H1 (cell line): ENCODE measurements at regions not wholly inside any gene's neighbourhood (a gene's known extent, or its start where the extent isn't known, plus 50 kb on each side); places are given as distances from the start of the nearest gene placed in this dataset.
A peak's percentile ranks its signal among the peaks of the same experiment; 100 is the strongest.

Experiments used
- CTCF ChIA-PET: fragments of 300-600 bp; sonication (Branson Sonifier 250); formaldehyde crosslinking; loops from one replicate; lab custom pipeline; 2021; ENCODE audit not compliant: partially characterized antibody; lab: Charles Lee
- POLR2A ChIA-PET: fragments of 300-600 bp; sonication (Branson Sonifier 250); formaldehyde crosslinking; loops from one replicate; lab custom pipeline; 2021; ENCODE audit warnings: inconsistent platforms; ENCODE audit not compliant: partially characterized antibody; lab: Charles Lee
- DNase-seq, 2 experiments: peaks; one replicate each; pipeline versions ENCODE4 v3.0.0 to v3.0.0-alpha.2; 2010 to 2022; ENCODE audit warnings: low spot score in 2 of 2, low read depth in 1 of 2, mixed read lengths in 1 of 2
- FAIRE-seq: peaks from 2 replicates; lab custom pipeline; 2011; peaks lifted over from hg19 to GRCh38; lab: Jason Lieb, UNC
- H2AFZ ChIP-seq: 2 replicates; pipeline ENCODE4 v1.8.1; 2012; ENCODE audit warnings: low read length, inconsistent platforms
- H2AK5ac ChIP-seq: 2 replicates; pipeline ENCODE4 v1.6.1; 2013; ENCODE audit warnings: low read depth, low read length
- H2BK120ac ChIP-seq: replicated peaks from 2 replicates; pipeline ENCODE3; 2013; ENCODE audit warnings: low read depth, low read length, inconsistent platforms
- H2BK12ac ChIP-seq: 2 replicates; pipeline ENCODE4 v1.6.1; 2013; ENCODE audit warnings: low read depth, low read length
- H2BK15ac ChIP-seq: 2 replicates; pipeline ENCODE4 v1.6.1; 2013; ENCODE audit warnings: low read length
- H2BK20ac ChIP-seq: 2 replicates; pipeline ENCODE4 v1.6.1; 2013; ENCODE audit warnings: low read length
- H2BK5ac ChIP-seq: 2 replicates; pipeline ENCODE4 v1.6.1; 2013; ENCODE audit warnings: low read depth, low read length
- H3K14ac ChIP-seq: 2 replicates; pipeline ENCODE4 v1.6.1; 2013; ENCODE audit warnings: inconsistent platforms; ENCODE audit not compliant: insufficient read length
- H3K18ac ChIP-seq: 2 replicates; pipeline ENCODE4 v1.6.1; 2013; ENCODE audit warnings: low read length; ENCODE audit errors: extremely low read depth
- H3K23ac ChIP-seq: 2 replicates; pipeline ENCODE4 v1.6.1; 2013; ENCODE audit warnings: inconsistent platforms; ENCODE audit not compliant: insufficient read length
- H3K23me2 ChIP-seq: 2 replicates; pipeline ENCODE4 v1.6.1; 2013; ENCODE audit warnings: low read depth, low read length
- H3K27ac ChIP-seq: 2 replicates; pipeline ENCODE4 v1.6.1; 2011; ENCODE audit warnings: low read depth, low read length, inconsistent platforms
- H3K27me3 ChIP-seq, 4 experiments: replicated peaks in 1 of 4; 1 replicate in 1 of 4; 2 replicates in 3 of 4; pipeline versions ENCODE4 v1.6.1 to v1.8.1; 2011 to 2013; ENCODE audit warnings: low read length in 3 of 4, mild to moderate bottlenecking in 3 of 4, inconsistent platforms in 2 of 4, mixed read lengths in 2 of 4, moderate library complexity in 1 of 4; ENCODE audit not compliant: control insufficient read depth in 3 of 4, insufficient read depth in 3 of 4; ENCODE audit errors: extremely low read depth in 1 of 4
- H3K36me3 ChIP-seq, 4 experiments: 2 replicates each; pipeline versions ENCODE4 v1.6.1 to v1.8.1; 2011 to 2013; ENCODE audit warnings: mild to moderate bottlenecking in 4 of 4, low read length in 3 of 4, moderate library complexity in 2 of 4, control low read depth in 1 of 4, inconsistent platforms in 1 of 4; ENCODE audit not compliant: insufficient read depth in 4 of 4, control insufficient read depth in 2 of 4
- H3K4ac ChIP-seq: replicated peaks from 2 replicates; pipeline ENCODE3; 2013; ENCODE audit warnings: low read length, low read depth, mixed read lengths, inconsistent platforms; ENCODE audit not compliant: insufficient read length
- H3K4me1 ChIP-seq, 4 experiments: replicated peaks in 1 of 4; 1 replicate in 1 of 4; 2 replicates in 3 of 4; pipeline versions ENCODE4 v1.6.1 to v1.8.1; 2011 to 2013; ENCODE audit warnings: low read length in 3 of 4, inconsistent platforms in 2 of 4, mixed read lengths in 1 of 4; ENCODE audit not compliant: insufficient read depth in 4 of 4, control insufficient read depth in 3 of 4
- H3K4me2 ChIP-seq, 2 experiments: 2 replicates each; pipeline versions ENCODE4 v1.6.1 to v1.8.1; 2011 to 2013; ENCODE audit warnings: low read depth in 2 of 2, low read length in 2 of 2, control low read depth in 1 of 2, inconsistent platforms in 1 of 2, mild to moderate bottlenecking in 1 of 2; ENCODE audit not compliant: insufficient read depth in 1 of 2
- H3K4me3 ChIP-seq, 4 experiments: fragments of 200-600, 300-600 bp in 1 of 4; sonication (generic), shearing (Covaris generic), sonication (Bioruptor Twin) in 1 of 4; 2 replicates each; pipeline versions ENCODE4 v1.5.1 to v1.8.1; 2011 to 2016; ENCODE audit warnings: low read length in 4 of 4, low read depth in 3 of 4, control low read depth in 2 of 4, inconsistent platforms in 2 of 4, mild to moderate bottlenecking in 2 of 4, mixed read lengths in 1 of 4, moderate library complexity in 1 of 4; ENCODE audit not compliant: insufficient read depth in 2 of 4; ENCODE audit errors: extremely low read depth in 1 of 4
- H3K56ac ChIP-seq: replicated peaks from 2 replicates; pipeline ENCODE3; 2013; ENCODE audit warnings: low read depth, mild to moderate bottlenecking, mixed read lengths, low read length, inconsistent platforms; ENCODE audit not compliant: insufficient read length
- H3K79me1 ChIP-seq: 2 replicates; pipeline ENCODE4 v1.6.1; 2013; ENCODE audit warnings: low read depth, low read length, control low read depth
- H3K79me2 ChIP-seq, 2 experiments: 2 replicates each; pipeline versions ENCODE4 v1.6.1 to v1.8.1; 2012 to 2013; ENCODE audit warnings: low read length in 2 of 2, mild to moderate bottlenecking in 2 of 2, inconsistent platforms in 1 of 2; ENCODE audit not compliant: insufficient read depth in 2 of 2, control insufficient read depth in 1 of 2
- H3K9ac ChIP-seq, 4 experiments: replicated peaks in 1 of 4; 1 replicate in 1 of 4; 2 replicates in 3 of 4; pipeline versions ENCODE4 v1.6.1 to v1.8.1; 2011 to 2013; ENCODE audit warnings: low read depth in 3 of 4, low read length in 3 of 4, control low read depth in 2 of 4, mild to moderate bottlenecking in 2 of 4, moderate library complexity in 2 of 4, inconsistent platforms in 1 of 4; ENCODE audit errors: extremely low read depth in 1 of 4
- H3K9me3 ChIP-seq, 2 experiments: 2 replicates each; pipeline versions ENCODE4 v1.6.1 to v1.8.1; 2012 to 2013; ENCODE audit warnings: mild to moderate bottlenecking in 2 of 2, moderate library complexity in 2 of 2, control low read depth in 1 of 2, inconsistent platforms in 1 of 2, low read depth in 1 of 2, low read length in 1 of 2, mixed read lengths in 1 of 2; ENCODE audit not compliant: insufficient read depth in 2 of 2
- H4K20me1 ChIP-seq, 2 experiments: replicated peaks in 1 of 2; 2 replicates each; pipeline versions ENCODE3 to v1.8.1; 2011 to 2013; ENCODE audit warnings: inconsistent platforms in 2 of 2, low read length in 2 of 2, mild to moderate bottlenecking in 1 of 2; ENCODE audit not compliant: insufficient read depth in 2 of 2, control insufficient read depth in 1 of 2
- H4K5ac ChIP-seq: 2 replicates; pipeline ENCODE4 v1.6.1; 2013; ENCODE audit warnings: low read length, low read depth, mixed read lengths, inconsistent platforms; ENCODE audit not compliant: insufficient read length
- H4K8ac ChIP-seq: 2 replicates; pipeline ENCODE4 v1.8.0; 2013; ENCODE audit warnings: mild to moderate bottlenecking, moderate library complexity, low read length, inconsistent platforms; ENCODE audit not compliant: insufficient read depth; ENCODE audit errors: extremely low read depth
- H4K91ac ChIP-seq: replicated peaks from 2 replicates; pipeline ENCODE3; 2013; ENCODE audit warnings: low read length, mixed read lengths, inconsistent platforms; ENCODE audit not compliant: insufficient read length
- BACH1 ChIP-seq: IDR thresholded peaks from 2 replicates; pipeline ENCODE4 v1.6.1; 2012; ENCODE audit warnings: low read length, improper control_type of control experiment
- CBX8 ChIP-seq: fragments of 300-800, 300-1000 bp; sonication (generic); IDR thresholded peaks from 2 replicates; pipeline ENCODE4 v1.7.1; 2016; ENCODE audit warnings: low read depth, low read length, borderline replicate concordance
- E2F6 ChIP-seq: IDR thresholded peaks from 2 replicates; pipeline ENCODE4 v1.6.1; 2012; ENCODE audit warnings: inconsistent platforms
- EGR1 ChIP-seq: IDR thresholded peaks from 2 replicates; pipeline ENCODE4 v1.6.1; 2011; ENCODE audit warnings: low read depth, low read length, borderline replicate concordance
- GTF2F1 ChIP-seq: IDR thresholded peaks from 2 replicates; pipeline ENCODE4 v1.6.1; 2012; ENCODE audit warnings: low read depth, low read length, improper control_type of control experiment, borderline replicate concordance
- KDM4A ChIP-seq: IDR thresholded peaks from one replicate; pipeline ENCODE4 v1.7.1; 2012; ENCODE audit warnings: low read depth, mild to moderate bottlenecking, moderate library complexity, low read length, inconsistent platforms; ENCODE audit not compliant: severe bottlenecking
- NANOG ChIP-seq: IDR thresholded peaks from 2 replicates; pipeline ENCODE4 v1.6.1; 2011; ENCODE audit warnings: low read length, low read depth, mild to moderate bottlenecking, inconsistent platforms; ENCODE audit not compliant: insufficient read depth, poor library complexity, severe bottlenecking
- POLR2AphosphoS5 ChIP-seq: IDR thresholded peaks from 2 replicates; pipeline ENCODE4 v1.6.1; 2011; ENCODE audit warnings: low read depth, low read length
- POU5F1 ChIP-seq: IDR thresholded peaks from 2 replicates; pipeline ENCODE4 v1.6.1; 2011; ENCODE audit warnings: low read depth, mild to moderate bottlenecking, low read length, moderate library complexity
- RFX5 ChIP-seq: IDR thresholded peaks from 2 replicates; pipeline ENCODE4 v1.6.1; 2011; ENCODE audit warnings: low read depth, low read length, improper control_type of control experiment, borderline replicate concordance
- RNF2 ChIP-seq: fragments of 200-900, 300-1000 bp; sonication (generic); IDR thresholded peaks from 2 replicates; pipeline ENCODE4 v1.7.1; 2016; ENCODE audit warnings: borderline replicate concordance, low read depth, mild to moderate bottlenecking, antibody characterized with exemption, low read length; ENCODE audit not compliant: poor library complexity, severe bottlenecking; ENCODE audit errors: missing control alignments
- SP4 ChIP-seq: IDR thresholded peaks from 2 replicates; pipeline ENCODE4 v1.6.1; 2012; ENCODE audit warnings: low read length, inconsistent platforms
- SRF ChIP-seq: IDR thresholded peaks from 2 replicates; pipeline ENCODE4 v1.6.1; 2011; ENCODE audit warnings: mild to moderate bottlenecking, low read depth, low read length, moderate library complexity
- TBP ChIP-seq: IDR thresholded peaks from 2 replicates; pipeline ENCODE4 v1.6.1; 2011; ENCODE audit warnings: low read depth, low read length, improper control_type of control experiment
- WGBS, 2 experiments: shearing (Covaris generic) in 1 of 2; methylation state at CpG; one replicate each; pipeline versions ENCODE4 v1.1.6 to v1.1.7; 2013 to 2015; ENCODE audit warnings: low lambda C conversion rate in 2 of 2, mixed read lengths in 2 of 2, inconsistent platforms in 1 of 2, low coverage in 1 of 2, missing lambda C conversion rate in 1 of 2; ENCODE audit not compliant: insufficient replicate concordance in 2 of 2, insufficient coverage in 1 of 2, insufficient read length in 1 of 2; ENCODE audit errors: extremely low coverage in 1 of 2, missing lambda C conversion rate in 1 of 2; 5-methylcytosine and 5-hydroxymethylcytosine counted together

- peak overlapping the region; percentile 36; the same call in 1 of the 2 replicates for H2BK20ac ChIP-seq
- no peak overlapping the region for H2BK120ac ChIP-seq
- no peak overlapping the region for H2BK15ac ChIP-seq
- no peaks in the 10 kb centered on the region for H3K9me3 ChIP-seq
- no peak overlapping the region for H2BK12ac ChIP-seq
- no peak overlapping the region for H3K9ac ChIP-seq
- no peak overlapping the region for H2AFZ ChIP-seq
- H3K4ac ChIP-seq: no peak overlapping the region
- 97% methylated on average over 3 of the region's 3 CpGs; no CpG with 5 or more reads in 1 of the 2 experiments for WGBS, 2 experiments
- no peak overlapping the region for H4K91ac ChIP-seq
- no peak overlapping the region for H2AK5ac ChIP-seq
- H3K27ac ChIP-seq: no peak overlapping the region
- H3K27me3 ChIP-seq: no peaks in the 10 kb centered on the region
- ChIA-PET CTCF (interaction anchor here (0.6 to 6.9 kb wide), 17 partner anchors 12 to 1260 kb away, joined by 3 to 64 read pairs (median 3); no protein-coding TSS in a partner anchor), POLR2A (interaction anchor here (1.8 kb wide), 1 partner anchor 10 kb away, joined by 7 read pairs; no protein-coding TSS in a partner anchor)
- H3K4me2 ChIP-seq: no peak overlapping the region
- H3K79me1 ChIP-seq: no peaks in the 10 kb centered on the region
- H3K23ac ChIP-seq: no peak overlapping the region
- no peaks in the 10 kb centered on the region for H4K20me1 ChIP-seq
- H3K79me2 ChIP-seq: no peaks in the 10 kb centered on the region
- no peaks in the 10 kb centered on the region for H3K23me2 ChIP-seq
- no peak overlapping the region for H3K56ac ChIP-seq
- DNase-seq (no peak), FAIRE-seq (no peak)
- no peak overlapping the region for H4K5ac ChIP-seq
- no peak overlapping the region for H3K18ac ChIP-seq
- H3K4me3 ChIP-seq: no peak overlapping the region
- no peak overlapping the region for H4K8ac ChIP-seq
- H3K36me3 ChIP-seq: no peaks in the 10 kb centered on the region
- H3K4me1 ChIP-seq: no peaks in the 10 kb centered on the region; a peak in 3 of 7 replicates
- H3K14ac ChIP-seq: no peak overlapping the region
- 0 out of 2 replicates have a peak overlapping the region, but pooled peaks have one; percentile 22 for H2BK5ac ChIP-seq
- no peak for TF ChIP-seq SP4
- no peak for TF ChIP-seq CBX8
- no peak for TF ChIP-seq TBP
- no peak for TF ChIP-seq EGR1
- no peak for TF ChIP-seq GTF2F1
- TF ChIP-seq KDM4A: no peak
- TF ChIP-seq SRF: no peak
- no peak for TF ChIP-seq RNF2
- no peak for TF ChIP-seq POLR2AphosphoS5
- no peak for TF ChIP-seq RFX5
- TF ChIP-seq NANOG: no peak
- TF ChIP-seq BACH1: no peak
- no peak for TF ChIP-seq E2F6
- TF ChIP-seq POU5F1: no peak
Measured at GRCh38 chr6:44653091-44653490, 265.6 kb downstream of the CDC5L start.
